ENCODE measurements at regions not wholly inside any gene's neighbourhood (a gene's known extent, or its start where the extent isn't known, plus 50 kb on each side); places are given as distances from the start of the nearest gene placed in this dataset.

- no peak overlapping the region for H3K4me3 Mint-ChIP-seq
- H3K36me3 Mint-ChIP-seq (ENCODE audit: low read depth), result no peaks in the 10 kb centered on the region
- peaks cover 1% of the 10 kb centered on the region for H3K27me3 Mint-ChIP-seq
- no peak overlapping the region for H3K27ac Mint-ChIP-seq
- no peaks in the 10 kb centered on the region for H3K9me3 Mint-ChIP-seq
- peaks cover 9% of the 10 kb centered on the region for H3K4me1 Mint-ChIP-seq (ENCODE audit: low read depth)
- intact Hi-C loops (cut with micrococcal nuclease), result loop anchor here (10.0 kb wide), 1 partner anchor 124 kb away; no protein-coding TSS in a partner anchor
Observed at GRCh38 chr13:97568850-97569249, 134.9 kb downstream of the RAP2A start.

DNA sequence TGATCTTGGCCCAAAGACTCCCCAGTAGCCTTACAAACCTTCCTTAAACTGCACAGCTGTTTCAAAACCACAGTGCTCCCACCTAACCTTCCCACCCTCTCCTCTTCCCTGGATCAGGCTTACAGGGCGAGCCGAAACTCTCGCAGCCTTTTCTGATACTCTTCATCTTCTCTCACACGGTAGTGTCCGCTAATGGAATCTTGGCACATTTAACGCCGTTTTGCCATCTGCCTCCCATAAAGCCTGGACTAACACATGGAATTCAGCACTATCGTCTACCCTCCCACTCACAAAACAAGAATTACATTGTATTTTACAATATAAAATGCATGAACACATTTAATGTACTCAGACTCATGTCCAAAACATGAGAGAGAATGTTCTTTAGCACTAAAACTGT lies 135.9 kb downstream of the RAP2A start:
- H3K9me3 Mint-ChIP-seq, result no peaks in the 10 kb centered on the region
- peaks cover 9% of the 10 kb centered on the region for H3K4me1 Mint-ChIP-seq (ENCODE audit: low read depth)
- H3K27ac Mint-ChIP-seq, result peak overlapping the region; percentile 9
- intact Hi-C loops (cut with micrococcal nuclease), result loop anchor here (10.0 kb wide), 1 partner anchor 125 kb away; no protein-coding TSS in a partner anchor
- peaks cover 1% of the 10 kb centered on the region for H3K27me3 Mint-ChIP-seq
- no peak overlapping the region for H3K4me3 Mint-ChIP-seq
- no peaks in the 10 kb centered on the region for H3K36me3 Mint-ChIP-seq (ENCODE audit: low read depth)

GRCh38 chr13:97570442-97570841 lies 136.5 kb downstream of the RAP2A start:
- Mint-ChIP-seq H3K4me1 (ENCODE audit: low read depth) (peaks cover 9% of the 10 kb centered on the region), H3K9me3 (no peaks in the 10 kb centered on the region), H3K36me3 (ENCODE audit: low read depth) (no peaks in the 10 kb centered on the region), H3K27ac (no peak overlapping the region), H3K27me3 (peaks cover 2% of the 10 kb centered on the region), H3K4me3 (no peak overlapping the region)
- intact Hi-C loops (cut with micrococcal nuclease), result no loop called here

GRCh38 chr13:97573011-97573410 lies 139.0 kb downstream of the RAP2A start:
- no peak overlapping the region for H3K27ac Mint-ChIP-seq
- no peaks in the 10 kb centered on the region for H3K9me3 Mint-ChIP-seq
- intact Hi-C loops (cut with micrococcal nuclease), result no loop called here
- H3K27me3 Mint-ChIP-seq, result peaks cover 2% of the 10 kb centered on the region
- H3K36me3 Mint-ChIP-seq (ENCODE audit: low read depth), result no peaks in the 10 kb centered on the region
- H3K4me1 Mint-ChIP-seq (ENCODE audit: low read depth), result peaks cover 2% of the 10 kb centered on the region
- H3K4me3 Mint-ChIP-seq, result no peak overlapping the region

DNA sequence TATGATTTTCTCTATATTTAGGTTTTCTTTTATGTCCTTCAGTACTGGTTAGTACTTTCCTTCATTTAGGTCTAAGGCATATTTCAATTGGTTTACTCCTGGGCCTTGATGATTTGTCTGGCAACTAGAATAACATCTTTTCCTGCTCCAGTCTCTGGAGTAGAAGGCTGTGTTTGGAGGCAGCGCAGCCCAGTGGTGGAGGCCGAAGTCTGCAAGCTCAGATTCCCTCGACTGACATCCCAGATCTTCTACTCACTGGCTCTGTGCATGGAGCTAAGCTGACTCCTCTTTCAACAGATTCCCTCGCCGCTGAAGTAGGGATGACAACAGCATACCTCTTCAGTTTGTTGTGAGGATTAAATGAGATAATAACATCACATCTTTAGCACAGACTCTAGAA lies 141.0 kb downstream of the RAP2A start:
- Mint-ChIP-seq H3K9me3 (no peaks in the 10 kb centered on the region), H3K4me3 (no peak overlapping the region), H3K27ac (no peak overlapping the region), H3K4me1 (ENCODE audit: low read depth) (no peaks in the 10 kb centered on the region), H3K36me3 (ENCODE audit: low read depth) (no peaks in the 10 kb centered on the region), H3K27me3 (peaks cover 2% of the 10 kb centered on the region)
- intact Hi-C loops (cut with micrococcal nuclease), result loop anchor here (5.0 kb wide), 1 partner anchor 463 kb away; no protein-coding TSS in a partner anchor

DNA sequence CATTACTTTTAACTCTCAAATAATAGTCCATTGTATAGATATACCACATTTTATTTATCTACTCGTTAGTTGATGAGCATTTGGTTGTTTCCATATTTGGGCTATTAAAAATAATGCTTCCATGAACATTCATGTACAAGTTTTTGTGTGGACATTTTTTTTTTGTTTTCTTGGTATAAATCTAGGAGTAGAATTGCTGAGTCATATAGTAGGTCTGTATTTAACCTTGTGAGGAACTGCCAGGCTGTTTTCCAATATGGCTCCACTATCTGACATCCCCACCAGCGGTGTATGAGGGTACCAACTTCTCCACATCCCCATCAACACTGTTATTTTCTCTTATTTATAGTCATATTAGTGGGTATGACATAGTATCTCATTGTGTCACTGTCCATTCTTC lies 143.1 kb downstream of the RAP2A start:
- Mint-ChIP-seq H3K4me3 (no peak overlapping the region), H3K27ac (no peak overlapping the region), H3K4me1 (ENCODE audit: low read depth) (no peaks in the 10 kb centered on the region), H3K27me3 (peaks cover 1% of the 10 kb centered on the region), H3K36me3 (ENCODE audit: low read depth) (no peaks in the 10 kb centered on the region), H3K9me3 (peaks cover 3% of the 10 kb centered on the region)
- intact Hi-C loops (cut with micrococcal nuclease), result loop anchor here (5.0 kb wide), 1 partner anchor 465 kb away; no protein-coding TSS in a partner anchor

GRCh38 chr13:97582170-97582569 lies 148.2 kb downstream of the RAP2A start:
- no peaks in the 10 kb centered on the region for H3K4me1 Mint-ChIP-seq (ENCODE audit: low read depth)
- H3K27ac Mint-ChIP-seq, result no peak overlapping the region
- peaks cover 6% of the 10 kb centered on the region for H3K9me3 Mint-ChIP-seq
- H3K27me3 Mint-ChIP-seq, result no peaks in the 10 kb centered on the region
- H3K36me3 Mint-ChIP-seq (ENCODE audit: low read depth), result no peaks in the 10 kb centered on the region
- no peak overlapping the region for H3K4me3 Mint-ChIP-seq
- intact Hi-C loops (cut with micrococcal nuclease), result no loop called here

DNA sequence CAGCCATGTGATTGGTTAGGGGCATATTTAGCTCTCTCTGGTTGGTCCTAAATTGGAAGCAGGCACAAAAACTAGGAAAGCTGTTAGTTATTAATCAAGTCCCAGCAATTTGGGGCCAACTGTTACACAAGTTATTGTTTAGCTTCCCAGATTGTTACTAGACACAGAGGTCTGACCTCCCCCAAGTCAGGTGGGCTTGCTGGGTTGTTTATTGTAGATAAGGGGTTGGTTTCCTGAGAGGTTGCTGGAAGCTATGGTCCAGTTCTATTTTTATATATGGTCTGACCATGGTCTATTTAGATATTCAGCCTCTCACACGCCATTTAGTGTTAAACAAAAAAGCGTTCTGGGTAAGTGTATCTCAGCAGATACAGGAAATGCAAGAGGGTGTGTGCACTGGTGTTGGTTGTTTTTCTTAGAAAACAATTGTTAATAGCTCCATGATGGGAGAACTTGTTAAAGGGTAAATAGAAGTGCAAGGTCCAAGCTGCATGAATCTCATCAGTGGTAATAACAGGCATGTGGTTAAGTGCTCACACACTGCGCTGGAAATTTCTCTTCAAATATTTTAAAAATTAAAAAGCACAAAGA lies 150.0 kb downstream of the RAP2A start:
- H3K9me3 Mint-ChIP-seq, result peaks cover 6% of the 10 kb centered on the region
- intact Hi-C loops (cut with micrococcal nuclease), result no loop called here
- H3K4me3 Mint-ChIP-seq, result no peak overlapping the region
- no peaks in the 10 kb centered on the region for H3K27me3 Mint-ChIP-seq
- H3K27ac Mint-ChIP-seq, result no peak overlapping the region
- H3K36me3 Mint-ChIP-seq (ENCODE audit: low read depth), result no peaks in the 10 kb centered on the region
- H3K4me1 Mint-ChIP-seq (ENCODE audit: low read depth), result no peaks in the 10 kb centered on the region

DNA sequence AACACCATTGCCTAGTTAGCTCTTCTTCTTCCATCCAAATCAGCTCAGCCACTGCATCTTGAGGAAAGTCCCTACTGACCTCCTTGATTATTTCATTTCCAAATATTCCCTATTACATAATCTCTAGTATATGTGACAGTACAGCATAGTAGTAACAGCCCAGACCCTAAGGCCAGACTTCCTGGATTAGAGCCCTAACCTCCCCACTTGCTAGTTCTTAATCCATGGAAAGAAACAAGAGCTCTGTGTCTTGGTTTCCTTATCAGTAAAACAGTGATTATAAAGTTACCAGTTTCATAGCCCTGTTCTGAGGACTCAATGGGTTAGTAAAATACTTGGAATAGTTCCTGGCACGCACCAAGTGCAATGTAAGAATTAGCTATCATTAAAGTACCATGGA lies 153.0 kb downstream of the RAP2A start:
- Mint-ChIP-seq H3K9me3 (peaks cover 4% of the 10 kb centered on the region), H3K27me3 (no peaks in the 10 kb centered on the region), H3K27ac (no peak overlapping the region), H3K36me3 (ENCODE audit: low read depth) (no peaks in the 10 kb centered on the region), H3K4me3 (no peak overlapping the region), H3K4me1 (ENCODE audit: low read depth) (no peaks in the 10 kb centered on the region)
- intact Hi-C loops (cut with micrococcal nuclease), result no loop called here

GRCh38 chr13:97588993-97589392 lies 155.0 kb downstream of the RAP2A start:
- no peak overlapping the region for H3K27ac Mint-ChIP-seq
- no peaks in the 10 kb centered on the region for H3K4me1 Mint-ChIP-seq (ENCODE audit: low read depth)
- H3K4me3 Mint-ChIP-seq, result no peak overlapping the region
- H3K36me3 Mint-ChIP-seq (ENCODE audit: low read depth), result no peaks in the 10 kb centered on the region
- H3K9me3 Mint-ChIP-seq, result peaks cover 15% of the 10 kb centered on the region
- intact Hi-C loops (cut with micrococcal nuclease), result no loop called here
- no peaks in the 10 kb centered on the region for H3K27me3 Mint-ChIP-seq

- no peak overlapping the region for H3K27ac Mint-ChIP-seq
- no peak overlapping the region for H3K4me3 Mint-ChIP-seq
- H3K36me3 Mint-ChIP-seq (ENCODE audit: low read depth), result no peaks in the 10 kb centered on the region
- H3K4me1 Mint-ChIP-seq (ENCODE audit: low read depth), result no peaks in the 10 kb centered on the region
- H3K27me3 Mint-ChIP-seq, result no peaks in the 10 kb centered on the region
- intact Hi-C loops (cut with micrococcal nuclease), result no loop called here
- H3K9me3 Mint-ChIP-seq, result peaks cover 19% of the 10 kb centered on the region
Observed at GRCh38 chr13:97600458-97601075, 166.6 kb downstream of the RAP2A start.

GRCh38 chr13:97615266-97615665 lies 181.3 kb downstream of the RAP2A start:
- no peaks in the 10 kb centered on the region for H3K36me3 Mint-ChIP-seq (ENCODE audit: low read depth)
- H3K27ac Mint-ChIP-seq, result no peak overlapping the region
- H3K9me3 Mint-ChIP-seq, result no peaks in the 10 kb centered on the region
- intact Hi-C loops (cut with micrococcal nuclease), result no loop called here
- H3K4me3 Mint-ChIP-seq, result no peak overlapping the region
- H3K27me3 Mint-ChIP-seq, result no peaks in the 10 kb centered on the region
- H3K4me1 Mint-ChIP-seq (ENCODE audit: low read depth), result no peaks in the 10 kb centered on the region

DNA sequence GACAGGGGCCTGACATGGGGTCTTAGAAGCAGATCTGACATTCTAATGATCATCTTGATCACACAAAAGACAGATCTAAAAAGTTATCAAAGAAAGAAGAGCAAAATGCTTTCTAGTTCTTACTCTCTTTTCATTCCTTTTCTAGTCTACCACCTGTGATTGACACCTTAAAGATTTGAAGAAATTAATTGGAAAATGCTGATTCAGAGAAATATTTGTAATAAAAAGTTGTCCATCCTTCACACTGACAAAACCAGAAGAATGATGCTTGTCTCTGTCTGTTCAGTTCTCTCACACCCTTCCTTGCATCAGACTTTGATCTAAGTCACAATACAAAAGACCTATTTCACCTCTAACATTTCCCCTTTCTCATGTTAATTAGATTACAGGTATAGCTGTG lies 182.4 kb downstream of the RAP2A start:
- H3K4me3 Mint-ChIP-seq, result no peak overlapping the region
- intact Hi-C loops (cut with micrococcal nuclease), result no loop called here
- H3K36me3 Mint-ChIP-seq (ENCODE audit: low read depth), result no peaks in the 10 kb centered on the region
- no peaks in the 10 kb centered on the region for H3K27me3 Mint-ChIP-seq
- H3K4me1 Mint-ChIP-seq (ENCODE audit: low read depth), result no peaks in the 10 kb centered on the region
- no peak overlapping the region for H3K27ac Mint-ChIP-seq
- no peaks in the 10 kb centered on the region for H3K9me3 Mint-ChIP-seq

- intact Hi-C loops (cut with micrococcal nuclease), result no loop called here
- H3K27ac Mint-ChIP-seq, result no peak overlapping the region
- no peaks in the 10 kb centered on the region for H3K9me3 Mint-ChIP-seq
- H3K4me1 Mint-ChIP-seq (ENCODE audit: low read depth), result no peaks in the 10 kb centered on the region
- H3K36me3 Mint-ChIP-seq (ENCODE audit: low read depth), result no peaks in the 10 kb centered on the region
- H3K27me3 Mint-ChIP-seq, result no peaks in the 10 kb centered on the region
- H3K4me3 Mint-ChIP-seq, result no peak overlapping the region
Observed at GRCh38 chr13:97621025-97621424, 187.1 kb downstream of the RAP2A start.

DNA sequence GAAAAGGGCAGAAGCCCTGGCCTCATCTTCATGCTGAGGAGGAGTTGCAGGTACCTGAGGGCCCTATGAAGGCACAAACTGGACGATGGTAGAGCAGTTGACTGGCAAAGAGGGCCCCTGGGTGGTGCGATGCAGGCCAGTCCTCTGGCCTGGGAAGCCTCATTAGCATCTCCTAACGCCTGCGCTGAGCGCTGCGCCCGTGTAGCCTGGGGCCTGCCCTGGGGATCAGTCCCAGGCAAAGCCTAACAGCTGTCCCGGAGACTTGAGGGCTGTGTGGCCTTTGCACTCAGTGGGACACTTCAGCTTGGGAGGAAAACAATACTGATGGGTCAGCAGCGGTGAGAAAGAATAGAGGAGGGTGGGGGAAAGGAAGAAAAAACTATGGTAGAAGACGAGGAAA lies 187.7 kb downstream of the RAP2A start:
- Mint-ChIP-seq H3K36me3 (ENCODE audit: low read depth) (no peaks in the 10 kb centered on the region), H3K4me3 (no peak overlapping the region), H3K9me3 (no peaks in the 10 kb centered on the region), H3K27me3 (no peaks in the 10 kb centered on the region), H3K4me1 (ENCODE audit: low read depth) (no peaks in the 10 kb centered on the region), H3K27ac (no peak overlapping the region)
- intact Hi-C loops (cut with micrococcal nuclease), result no loop called here

All from dendritic cell treated with granulocyte-macrophage colony-stimulating factor and Interleukin-4, amounts not matched to agents 40 ng/mL and 50 ng/mL, for 4 days (primary cell).